A549 (cell line): ENCODE measurements at regions not wholly inside any gene's neighbourhood (a gene's known extent, or its start where the extent isn't known, plus 50 kb on each side); places are given as distances from the start of the nearest gene placed in this dataset.

Experiments used
- ATAC-seq, 2 experiments: fragments of 200-7000 bp in 1 of 2; fragments of >200 bp in 1 of 2; cut with Nextera tagmentation in 1 of 2; cut with Tn5 transposase in 1 of 2; 3 replicates each; pipeline versions ENCODE4 v1.8.0 to v1.9.1; 2018 to 2020; ENCODE audit warnings: mild to moderate bottlenecking in 1 of 2, moderate library complexity in 1 of 2
- CTCF ChIA-PET: fragments of 300-600 bp; sonication (Branson Sonifier 250); formaldehyde crosslinking; extraction: SDS; loops from one replicate; lab custom pipeline; 2021; ENCODE audit warnings: antibody characterized with exemption, inconsistent platforms; lab: Yijun Ruan, JAX
- POLR2A ChIA-PET: fragments of 350-600 bp; formaldehyde crosslinking; extraction: SDS; loops from one replicate; lab custom pipeline; 2021; ENCODE audit warnings: antibody characterized with exemption, inconsistent platforms; lab: Yijun Ruan, JAX
- DNase-seq, 2 experiments: peaks; one replicate each; pipeline versions ENCODE4 v3.0.0 to v3.0.0-alpha.2; 2011 to 2016; ENCODE audit warnings: low read depth in 1 of 2, low spot score in 1 of 2
- FAIRE-seq: peaks from 2 replicates; lab custom pipeline; 2011; peaks lifted over from hg19 to GRCh38; lab: Jason Lieb, UNC
- H3K27ac ChIP-seq, 2 experiments: fragments of >200 bp; sonication (Bioruptor Twin); formaldehyde crosslinking; 3 replicates each; pipeline ENCODE4 v1.5.1; 2016 to 2017
- H3K4me1 ChIP-seq: fragments of >200 bp; sonication (Bioruptor Twin); formaldehyde crosslinking; 3 replicates; pipeline ENCODE4 v1.6.1; 2016
- H3K4me2 ChIP-seq: fragments of >200 bp; sonication (Bioruptor Twin); formaldehyde crosslinking; 3 replicates; pipeline ENCODE4 v1.6.1; 2016
- H3K4me3 ChIP-seq: fragments of >200 bp; sonication (Bioruptor Twin); formaldehyde crosslinking; 3 replicates; pipeline ENCODE4 v1.5.1; 2016
- H3K9me3 ChIP-seq: fragments of >200 bp; sonication (Bioruptor Twin); formaldehyde crosslinking; 3 replicates; pipeline ENCODE4 v1.6.1; 2016
- BCL3 ChIP-seq: fragments of >200 bp; sonication (Bioruptor Twin); formaldehyde crosslinking; IDR thresholded peaks from 3 replicates; pipeline ENCODE4 v1.6.1; 2016
- CBX8 ChIP-seq: fragments of 200-600 bp; sonication (generic); IDR thresholded peaks from 2 replicates; pipeline ENCODE4 v1.6.1; 2016
- CEBPB ChIP-seq, 2 experiments: fragments of >200 bp in 1 of 2; sonication (Bioruptor Twin) in 1 of 2; formaldehyde crosslinking in 1 of 2; IDR thresholded peaks; 2 replicates each; pipeline ENCODE4 v1.6.1; 2012 to 2016
- EP300 ChIP-seq, 2 experiments: fragments of >200 bp; sonication (Bioruptor Twin); formaldehyde crosslinking; IDR thresholded peaks; 2 replicates in 1 of 2; 3 replicates in 1 of 2; pipeline ENCODE4 v1.6.1; 2016 to 2017
- ESRRA ChIP-seq: fragments of 150-350 bp; IDR thresholded peaks from 2 replicates; pipeline ENCODE4 v1.6.1; 2014; ENCODE audit warnings: mild to moderate bottlenecking, low read length, borderline replicate concordance
- FOSB ChIP-seq: fragments of 250-450 bp; sonication (Bioruptor Pico); IDR thresholded peaks from 2 replicates; pipeline ENCODE4 v1.5.0; 2020; ENCODE audit warnings: mild to moderate bottlenecking, moderate library complexity
- GATA3 ChIP-seq: IDR thresholded peaks from 2 replicates; pipeline ENCODE4 v1.6.1; 2012; ENCODE audit warnings: borderline replicate concordance
- HDAC2 ChIP-seq: fragments of 200-600 bp; sonication (generic); IDR thresholded peaks from 2 replicates; pipeline ENCODE4 v1.6.1; 2016
- HEYL ChIP-seq: fragments of 250-450 bp; sonication (Bioruptor Pico); IDR thresholded peaks from 2 replicates; pipeline ENCODE4 v1.8.0; 2021; ENCODE audit warnings: mild to moderate bottlenecking, moderate library complexity
- MAFK ChIP-seq: fragments of 450-650 bp; IDR thresholded peaks from 2 replicates; pipeline ENCODE4 v1.6.1; 2014; ENCODE audit not compliant: partially characterized antibody
- MYC ChIP-seq: IDR thresholded peaks from 2 replicates; pipeline ENCODE4 v1.6.1; 2012; ENCODE audit warnings: mild to moderate bottlenecking, inconsistent platforms, low read length, improper control_type of control experiment, borderline replicate concordance
- NFE2L2 ChIP-seq: fragments of 150-350 bp; conservative IDR thresholded peaks from 2 replicates; pipeline ENCODE4 v1.6.1; 2014; ENCODE audit warnings: low read length
- NR3C1 ChIP-seq: fragments of >200 bp; sonication (Bioruptor Twin); formaldehyde crosslinking; IDR thresholded peaks from 3 replicates; pipeline ENCODE4 v1.6.1; 2017
- RCOR1 ChIP-seq: fragments of 150-350 bp; IDR thresholded peaks from 2 replicates; pipeline ENCODE4 v1.6.1; 2014; ENCODE audit warnings: antibody characterized with exemption, low read length, low read depth
- REST ChIP-seq: fragments of 200-600 bp; sonication (generic); IDR thresholded peaks from 2 replicates; pipeline ENCODE4 v1.6.1; 2016; ENCODE audit warnings: antibody characterized with exemption, mild to moderate bottlenecking, moderate library complexity
- RFX5 ChIP-seq: fragments of 450-650 bp; IDR thresholded peaks from 2 replicates; pipeline ENCODE4 v1.7.1; 2014; ENCODE audit warnings: antibody characterized with exemption, mild to moderate bottlenecking, moderate library complexity
- SMC3 ChIP-seq: fragments of >200 bp; sonication (Bioruptor Twin); formaldehyde crosslinking; IDR thresholded peaks from 3 replicates; pipeline ENCODE4 v1.6.1; 2018; ENCODE audit warnings: inconsistent platforms
- TP53 ChIP-seq: fragments of 250-450 bp; sonication (Bioruptor Pico); IDR thresholded peaks from 2 replicates; pipeline ENCODE4 v1.5.0; 2021; ENCODE audit warnings: mild to moderate bottlenecking, moderate library complexity
- WGBS: methylation state at CpG from one replicate; pipeline ENCODE4 v1.1.6; 2017; ENCODE audit errors: missing lambda C conversion rate; 5-methylcytosine and 5-hydroxymethylcytosine counted together
- TF ChIP-seq, protein P1 (sequence below): IDR thresholded peaks from 2 replicates; pipeline ENCODE4 v1.6.1; 2012
- TF ChIP-seq, protein P2 (sequence below): fragments of >200 bp; sonication (Bioruptor Twin); formaldehyde crosslinking; IDR thresholded peaks from 2 replicates; pipeline ENCODE4 v1.6.1; 2016

DNA sequence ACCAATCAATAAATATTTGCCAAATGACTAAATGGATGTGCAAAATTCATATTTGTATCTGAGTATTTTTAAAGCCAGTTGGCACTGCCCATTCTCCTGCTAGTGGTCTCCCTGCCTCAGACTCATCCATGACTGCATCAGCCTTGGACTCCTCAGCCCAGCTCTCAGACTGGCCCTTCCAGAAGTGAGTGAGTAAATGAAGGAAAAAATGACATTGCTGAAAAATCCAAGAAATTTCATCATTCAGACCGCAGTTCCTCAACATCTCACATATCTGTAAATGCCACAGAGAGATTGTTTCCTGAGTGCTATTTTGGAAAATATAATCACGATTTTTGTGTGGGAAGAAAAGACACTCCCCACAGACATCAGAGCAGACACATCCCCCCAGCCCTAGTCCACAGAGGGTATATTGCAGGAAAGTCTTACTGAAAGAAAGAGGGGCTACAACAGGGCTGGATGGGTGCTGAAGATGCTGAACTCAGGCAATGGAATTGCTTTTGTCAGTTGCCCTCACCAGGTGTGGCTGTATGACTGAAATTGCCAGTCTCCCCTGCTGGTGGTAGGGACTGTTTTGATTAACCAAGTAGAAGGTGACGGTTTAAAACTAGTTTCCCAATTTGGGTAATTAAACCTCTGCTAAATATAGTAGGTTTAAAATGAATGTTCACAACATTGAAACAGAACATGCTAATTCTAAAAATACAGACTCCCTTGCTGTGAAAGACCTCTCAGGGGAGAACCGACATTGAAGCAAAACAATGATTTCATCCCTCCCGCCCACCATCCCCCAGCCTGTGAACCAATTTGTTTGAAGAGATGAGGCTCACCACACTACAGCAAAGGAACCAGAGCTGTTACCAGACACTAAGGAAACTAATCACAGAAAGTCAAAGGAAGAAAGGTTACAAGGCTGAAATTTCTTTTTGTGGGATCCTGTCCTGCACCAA, 158.8 kb downstream of the DEPDC1B start:
- peak in 1 of 2 experiments; percentile 30; a peak in 1 of 6 replicates for ATAC-seq
- CTCF ChIA-PET = no interaction called here
- POLR2A ChIA-PET = no interaction called here

DNA sequence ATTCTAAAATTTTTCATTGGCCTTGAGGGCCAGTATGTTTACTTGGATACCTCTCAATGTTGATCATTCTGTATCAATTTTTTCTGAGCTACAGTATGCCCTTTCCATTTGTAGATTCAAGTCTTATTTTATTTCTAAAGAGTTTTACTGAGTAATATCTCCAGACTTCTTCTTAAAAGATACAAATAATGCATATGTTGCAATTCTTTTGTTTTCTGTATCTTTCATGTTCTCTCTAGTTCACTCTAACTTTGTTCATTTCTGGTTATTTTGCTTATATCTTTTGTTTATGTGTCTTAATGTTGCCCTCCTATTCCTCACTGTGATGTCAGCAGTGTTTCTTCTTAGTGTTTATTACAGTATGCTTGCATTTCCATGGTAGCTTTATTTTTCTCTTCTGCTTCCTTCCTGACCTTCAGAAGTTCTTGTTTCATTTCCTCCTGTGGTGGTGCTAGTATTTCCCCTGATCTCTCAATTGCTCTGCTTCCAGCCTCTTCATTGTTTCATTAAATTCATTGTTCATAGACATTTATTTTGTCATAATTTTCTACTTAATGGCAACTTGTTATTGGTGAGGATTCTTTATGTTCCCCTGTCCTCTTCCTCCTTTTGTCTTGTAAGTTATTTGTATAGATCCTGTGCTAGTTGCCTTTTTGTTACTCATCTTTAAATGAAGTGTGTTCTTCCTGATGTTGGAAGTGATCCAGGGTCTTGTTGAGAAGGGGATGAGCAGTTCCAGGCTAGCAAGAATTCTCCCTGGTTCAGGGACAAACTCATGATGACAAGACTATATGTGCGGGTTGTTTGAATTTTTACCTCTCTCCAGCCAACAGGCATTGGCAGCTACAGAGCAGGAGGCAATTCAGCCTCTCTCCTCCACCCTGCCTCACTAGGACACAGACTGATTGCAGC, 160.8 kb downstream of the DEPDC1B start:
- DNase-seq (peak in 1 of 2 experiments; percentile 13), FAIRE-seq (no peak), ATAC-seq (peak; percentile 39 to 55; a peak in 3 of 6 replicates)
- 50% methylated on average over 1 of the region's 1 CpG for WGBS
- TF ChIP-seq TP53 (CRISPR knock-in tag) (no peak), MAFK (peak; percentile 80)
- peak overlapping the region in 1 of 2 experiments; percentile 38; a peak in 3 of 6 replicates for H3K27ac ChIP-seq
- no peak overlapping the region for H3K4me3 ChIP-seq
- ChIA-PET CTCF (no interaction called here), POLR2A (no interaction called here)
- no peaks in the 10 kb centered on the region for H3K9me3 ChIP-seq
- H3K4me1 ChIP-seq = peaks cover 29% of the 10 kb centered on the region
- peak overlapping the region; percentile 1; the same call in 2 of the 3 replicates for H3K4me2 ChIP-seq

More for the DNA sequence above, 158.8 kb downstream of the DEPDC1B start:
- Histone ChIP-seq H3K4me1 (peaks cover 29% of the 10 kb centered on the region), H3K27ac (peak overlapping the region; percentile 22 to 54; a peak in 2 of 6 replicates), H3K4me3 (no peak overlapping the region), H3K9me3 (no peaks in the 10 kb centered on the region), H3K4me2 (no peak overlapping the region)
- DNase-seq (no peak), FAIRE-seq (no peak)
- WGBS = 68% methylated on average over 5 of the region's 5 CpGs
- TF ChIP-seq FOSB (CRISPR knock-in tag) = no peak
- TF ChIP-seq RCOR1 = no peak
- TF ChIP-seq NFE2L2 = no peak
- no peak for TF ChIP-seq HDAC2
- TF ChIP-seq SMC3 = no peak
- no peak for TF ChIP-seq MYC
- TF ChIP-seq GATA3 = no peak

DNA sequence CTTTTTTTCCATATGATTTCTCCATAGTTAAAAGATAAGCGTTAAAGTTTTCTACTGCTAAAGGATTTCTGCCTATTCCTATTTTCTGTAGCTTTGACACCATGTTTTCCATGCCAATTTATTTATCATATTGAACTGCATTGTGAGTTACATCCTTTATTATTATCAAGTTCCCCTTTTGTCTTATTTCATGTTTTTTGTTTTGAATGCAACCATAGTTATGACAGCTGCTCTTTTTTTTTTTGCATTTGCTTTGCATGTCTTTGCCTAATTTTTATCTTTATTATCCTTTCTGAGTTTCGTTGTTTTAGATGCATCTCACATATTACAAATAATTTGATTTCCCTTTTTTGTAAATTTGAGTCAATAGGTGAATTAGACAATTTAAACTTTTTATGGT, 161.5 kb downstream of the DEPDC1B start:
- no peak overlapping the region for H3K27ac ChIP-seq
- POLR2A ChIA-PET = no interaction called here
- CTCF ChIA-PET = no interaction called here
- 64% methylated on average over 2 of the region's 2 CpGs for WGBS
- ATAC-seq (no peak), DNase-seq (no peak), FAIRE-seq (no peak)
- H3K4me3 ChIP-seq = no peak overlapping the region
- TF ChIP-seq CBX8 (no peak), EP300 (IDR thresholded peaks at IDR 0.05) (no peak), CEBPB (IDR thresholded peaks at IDR 0.05) (no peak), NR3C1 (no peak), REST (no peak), HEYL (no peak), MYC (no peak), RFX5 (no peak), TP53 (CRISPR knock-in tag) (no peak), BCL3 (no peak), ESRRA (no peak)
- TF ChIP-seq, protein P1, sequence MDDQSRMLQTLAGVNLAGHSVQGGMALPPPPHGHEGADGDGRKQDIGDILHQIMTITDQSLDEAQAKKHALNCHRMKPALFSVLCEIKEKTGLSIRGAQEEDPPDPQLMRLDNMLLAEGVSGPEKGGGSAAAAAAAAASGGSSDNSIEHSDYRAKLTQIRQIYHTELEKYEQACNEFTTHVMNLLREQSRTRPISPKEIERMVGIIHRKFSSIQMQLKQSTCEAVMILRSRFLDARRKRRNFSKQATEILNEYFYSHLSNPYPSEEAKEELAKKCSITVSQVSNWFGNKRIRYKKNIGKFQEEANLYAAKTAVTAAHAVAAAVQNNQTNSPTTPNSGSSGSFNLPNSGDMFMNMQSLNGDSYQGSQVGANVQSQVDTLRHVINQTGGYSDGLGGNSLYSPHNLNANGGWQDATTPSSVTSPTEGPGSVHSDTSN = no peak
- TF ChIP-seq, protein P2, sequence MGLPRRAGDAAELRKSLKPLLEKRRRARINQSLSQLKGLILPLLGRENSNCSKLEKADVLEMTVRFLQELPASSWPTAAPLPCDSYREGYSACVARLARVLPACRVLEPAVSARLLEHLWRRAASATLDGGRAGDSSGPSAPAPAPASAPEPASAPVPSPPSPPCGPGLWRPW = no peak
- H3K4me1 ChIP-seq = peaks cover 29% of the 10 kb centered on the region
- no peaks in the 10 kb centered on the region for H3K9me3 ChIP-seq
- no peak overlapping the region for H3K4me2 ChIP-seq
